Ovary (tissue), 3 donors: ENCODE measurements at regions not wholly inside any gene's neighbourhood (a gene's known extent, or its start where the extent isn't known, plus 50 kb on each side); places are given as distances from the start of the nearest gene placed in this dataset.

ENCODE experiments used
- CTCF ChIP-seq, 3 donors: fragments of 450-650 bp in 2 of 3; fragments of 200-600 bp in 1 of 3; IDR thresholded peaks; one replicate each; pipeline versions ENCODE4 v1.5.1 to v1.8.0; 2016 to 2022; ENCODE audit warnings: antibody characterized with exemption in 3 of 3, mild to moderate bottlenecking in 1 of 3
- POLR2A ChIP-seq: fragments of 450-650 bp; IDR thresholded peaks from one replicate; pipeline ENCODE4 v1.6.1; 2017; ENCODE audit warnings: antibody characterized with exemption, mild to moderate bottlenecking, moderate library complexity
- donor health status: DM: no; HTN: no; CAD: no.

- no peak for TF ChIP-seq CTCF (IDR thresholded peaks at IDR 0.05)
- no peak for TF ChIP-seq POLR2A
These were observed 424.2 kb downstream of the SLC16A7 start for GRCh38 chr12:60020068-60020467.
